ENCODE measurements at regions not wholly inside any gene's neighbourhood (a gene's known extent, or its start where the extent isn't known, plus 50 kb on each side); places are given as distances from the start of the nearest gene placed in this dataset.

- TF ChIP-seq CREB5 (CRISPR knock-in tag; IDR thresholded peaks at IDR 0.05; ENCODE audit: low read depth) (no peak), TSHZ2 (CRISPR knock-in tag; IDR thresholded peaks at IDR 0.05) (no peak), SNAI2 (CRISPR knock-in tag; IDR thresholded peaks at IDR 0.05) (no peak), ZNF565 (CRISPR knock-in tag; conservative IDR thresholded peaks at IDR 0.05; ENCODE audit: low read depth) (no peak)
Measured at GRCh38 chr4:103786593-103786992, 66.8 kb upstream of the TACR3 start (continued).

- ATAC-seq: peak; percentile 93
Measured at GRCh38 chr4:103786014-103786413, 66.2 kb upstream of the TACR3 start.

GRCh38 chr4:103778221-103778620 lies 58.4 kb upstream of the TACR3 start:
- TF ChIP-seq ESRRG (CRISPR knock-in tag; IDR thresholded peaks at IDR 0.05) (no peak), ZNF8 (CRISPR knock-in tag; IDR thresholded peaks at IDR 0.05) (no peak), BACH2 (CRISPR knock-in tag; IDR thresholded peaks at IDR 0.05; ENCODE audit: borderline replicate concordance) (no peak), ZFP30 (CRISPR knock-in tag; IDR thresholded peaks at IDR 0.05) (no peak), ZNF565 (CRISPR knock-in tag; conservative IDR thresholded peaks at IDR 0.05; ENCODE audit: low read depth) (no peak), OSR1 (CRISPR knock-in tag; IDR thresholded peaks at IDR 0.05) (no peak), GLIS3 (CRISPR knock-in tag; IDR thresholded peaks at IDR 0.05) (no peak), SNAI2 (CRISPR knock-in tag; IDR thresholded peaks at IDR 0.05) (no peak), CSRNP3 (CRISPR knock-in tag; IDR thresholded peaks at IDR 0.05) (no peak), ARNTL (CRISPR knock-in tag; IDR thresholded peaks at IDR 0.05; ENCODE audit: borderline replicate concordance, low read depth) (no peak), POU6F1 (CRISPR knock-in tag; IDR thresholded peaks at IDR 0.05; ENCODE audit: borderline replicate concordance, low read depth) (no peak), TOX (CRISPR knock-in tag; IDR thresholded peaks at IDR 0.05; ENCODE audit: borderline replicate concordance) (no peak), ZNF70 (CRISPR knock-in tag; IDR thresholded peaks at IDR 0.05) (no peak), ZFP3 (CRISPR knock-in tag; IDR thresholded peaks at IDR 0.05) (no peak)
- no peak for ATAC-seq

More at GRCh38 chr4:103786014-103786413, 66.2 kb upstream of the TACR3 start:
- TF ChIP-seq ZNF565 (CRISPR knock-in tag; conservative IDR thresholded peaks at IDR 0.05; ENCODE audit: low read depth): no peak

GRCh38 chr4:103774326-103774825 lies 54.6 kb upstream of the TACR3 start:
- no peak for ATAC-seq
- TF ChIP-seq POU6F1 (CRISPR knock-in tag; IDR thresholded peaks at IDR 0.05; ENCODE audit: borderline replicate concordance, low read depth) (no peak), SNAI2 (CRISPR knock-in tag; IDR thresholded peaks at IDR 0.05) (no peak), ZFP3 (CRISPR knock-in tag; IDR thresholded peaks at IDR 0.05) (no peak), TCF4 (CRISPR knock-in tag; IDR thresholded peaks at IDR 0.05; ENCODE audit: borderline replicate concordance) (no peak), TOX (CRISPR knock-in tag; IDR thresholded peaks at IDR 0.05; ENCODE audit: borderline replicate concordance) (no peak), CSDC2 (CRISPR knock-in tag; IDR thresholded peaks at IDR 0.05) (no peak), BACH2 (CRISPR knock-in tag; IDR thresholded peaks at IDR 0.05; ENCODE audit: borderline replicate concordance) (no peak), CREB5 (CRISPR knock-in tag; IDR thresholded peaks at IDR 0.05; ENCODE audit: low read depth) (no peak), PPARA (CRISPR knock-in tag; IDR thresholded peaks at IDR 0.05; ENCODE audit: borderline replicate concordance) (no peak), CSRNP3 (CRISPR knock-in tag; IDR thresholded peaks at IDR 0.05) (no peak), ZC3H10 (CRISPR knock-in tag; IDR thresholded peaks at IDR 0.05) (no peak)

Measured in SK-N-SH treated with all-trans-retinoic acid at 6 μM for 48 hours (cell line).